ENCODE measurements at regions not wholly inside any gene's neighbourhood (a gene's known extent, or its start where the extent isn't known, plus 50 kb on each side); places are given as distances from the start of the nearest gene placed in this dataset.

- TF ChIP-seq CTCF (IDR thresholded peaks at IDR 0.05; ENCODE audit: borderline replicate concordance, extremely low read depth, low read length, poor library complexity, severe bottlenecking) (no peak), EZH2 (IDR thresholded peaks at IDR 0.05; ENCODE audit: borderline replicate concordance, low read depth, low read length, severe bottlenecking) (no peak)
Measured at GRCh38 chr3:55272031-55272645, 215.0 kb downstream of the WNT5A start.

All from DND-41 (cell line).